ENCODE measurements at regions not wholly inside any gene's neighbourhood (a gene's known extent, or its start where the extent isn't known, plus 50 kb on each side); places are given as distances from the start of the nearest gene placed in this dataset.

- Mint-ChIP-seq H3K27ac (no peak overlapping the region), H3K4me1 (no peaks in the 10 kb centered on the region), H3K36me3 (ENCODE audit: low read depth) (no peaks in the 10 kb centered on the region), H3K4me3 (no peak overlapping the region), H3K27me3 (no peaks in the 10 kb centered on the region), H3K9me3 (ENCODE audit: low read depth) (peaks cover 8% of the 10 kb centered on the region)
- DNase-seq (no peak), ATAC-seq (no peak)
- ChIA-PET POLR2A (no interaction called here), CTCF (interaction anchor here (0.6 kb wide), 1 partner anchor 20 kb away, joined by 3 read pairs; no protein-coding TSS in a partner anchor)
- intact Hi-C loops (cut with DNase I, micrococcal nuclease) = no loop called here
Observed at GRCh38 chr3:148528024-148528423, 169.7 kb upstream of the AGTR1 start.

GRCh38 chr3:148531836-148532235, 165.9 kb upstream of the AGTR1 start:
- no peak overlapping the region for H3K27ac Mint-ChIP-seq
- intact Hi-C loops (cut with DNase I, micrococcal nuclease) = no loop called here
- no peak for ATAC-seq
- no peaks in the 10 kb centered on the region for H3K27me3 Mint-ChIP-seq
- CTCF ChIA-PET = no interaction called here
- no peaks in the 10 kb centered on the region for H3K36me3 Mint-ChIP-seq (ENCODE audit: low read depth)
- DNase-seq = no peak
- H3K4me3 Mint-ChIP-seq = no peak overlapping the region
- POLR2A ChIA-PET = no interaction called here
- peaks cover 2% of the 10 kb centered on the region for H3K9me3 Mint-ChIP-seq (ENCODE audit: low read depth)
- H3K4me1 Mint-ChIP-seq = no peaks in the 10 kb centered on the region

- no peak for DNase-seq
- ChIA-PET CTCF (no interaction called here), POLR2A (no interaction called here)
- ATAC-seq = no peak
- Mint-ChIP-seq H3K27me3 (no peaks in the 10 kb centered on the region), H3K4me3 (no peak overlapping the region), H3K4me1 (no peaks in the 10 kb centered on the region), H3K36me3 (ENCODE audit: low read depth) (no peaks in the 10 kb centered on the region), H3K9me3 (ENCODE audit: low read depth) (peaks cover 2% of the 10 kb centered on the region), H3K27ac (no peak overlapping the region)
- intact Hi-C loops (cut with DNase I, micrococcal nuclease) = no loop called here
Observed at GRCh38 chr3:148532326-148532725, 165.4 kb upstream of the AGTR1 start.

DNA sequence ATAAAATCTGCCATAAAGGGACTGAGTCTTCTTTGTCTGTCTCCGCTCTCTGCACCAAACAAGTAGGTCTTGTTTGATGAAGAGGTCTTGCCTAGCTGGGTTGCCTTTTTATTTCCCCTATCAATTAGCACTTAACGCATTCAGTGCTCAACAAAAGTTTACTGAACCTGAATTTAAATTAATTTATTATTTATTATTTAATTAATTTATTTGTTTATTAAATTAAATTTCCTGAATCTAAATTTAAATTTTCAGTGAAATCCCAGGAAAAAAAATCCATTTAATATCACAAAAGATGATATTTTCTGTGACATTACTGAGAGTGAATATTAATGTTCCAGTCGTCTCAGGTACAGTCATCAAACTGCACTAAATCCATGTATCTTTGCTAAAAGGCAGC, 164.9 kb upstream of the AGTR1 start:
- ATAC-seq = no peak
- no peaks in the 10 kb centered on the region for H3K36me3 Mint-ChIP-seq (ENCODE audit: low read depth)
- no peak for DNase-seq
- H3K9me3 Mint-ChIP-seq (ENCODE audit: low read depth) = peaks cover 2% of the 10 kb centered on the region
- no peak overlapping the region for H3K27ac Mint-ChIP-seq
- CTCF ChIA-PET = no interaction called here
- no peak overlapping the region for H3K4me3 Mint-ChIP-seq
- H3K27me3 Mint-ChIP-seq = no peaks in the 10 kb centered on the region
- H3K4me1 Mint-ChIP-seq = no peaks in the 10 kb centered on the region
- intact Hi-C loops (cut with DNase I, micrococcal nuclease) = no loop called here
- POLR2A ChIA-PET = no interaction called here

GRCh38 chr3:148534089-148534988, 163.4 kb upstream of the AGTR1 start:
- Mint-ChIP-seq H3K36me3 (ENCODE audit: low read depth) (no peaks in the 10 kb centered on the region), H3K4me3 (no peak overlapping the region), H3K27me3 (no peaks in the 10 kb centered on the region), H3K4me1 (no peaks in the 10 kb centered on the region), H3K27ac (no peak overlapping the region), H3K9me3 (ENCODE audit: low read depth) (no peaks in the 10 kb centered on the region)
- DNase-seq = no peak
- POLR2A ChIA-PET = no interaction called here
- CTCF ChIA-PET = interaction anchor here (0.7 to 1.1 kb wide), 2 partner anchors 13 to 19 kb away, joined by 3 read pairs; no protein-coding TSS in a partner anchor
- no peak for ATAC-seq
- intact Hi-C loops (cut with DNase I, micrococcal nuclease) = no loop called here

GRCh38 chr3:148535001-148535400, 162.7 kb upstream of the AGTR1 start:
- Mint-ChIP-seq H3K9me3 (ENCODE audit: low read depth) (no peaks in the 10 kb centered on the region), H3K4me1 (no peaks in the 10 kb centered on the region), H3K4me3 (no peak overlapping the region), H3K36me3 (ENCODE audit: low read depth) (no peaks in the 10 kb centered on the region), H3K27ac (no peak overlapping the region), H3K27me3 (no peaks in the 10 kb centered on the region)
- intact Hi-C loops (cut with DNase I, micrococcal nuclease) = no loop called here
- no peak for DNase-seq
- ATAC-seq = no peak
- ChIA-PET CTCF (interaction anchor here (1.1 kb wide), 1 partner anchor 19 kb away, joined by 3 read pairs; no protein-coding TSS in a partner anchor), POLR2A (no interaction called here)

- Mint-ChIP-seq H3K27me3 (no peaks in the 10 kb centered on the region), H3K4me1 (no peaks in the 10 kb centered on the region), H3K27ac (no peak overlapping the region), H3K9me3 (ENCODE audit: low read depth) (peaks cover 2% of the 10 kb centered on the region), H3K4me3 (no peak overlapping the region), H3K36me3 (ENCODE audit: low read depth) (no peaks in the 10 kb centered on the region)
- intact Hi-C loops (cut with DNase I, micrococcal nuclease) = no loop called here
- DNase-seq = no peak
- POLR2A ChIA-PET = no interaction called here
- CTCF ChIA-PET = no interaction called here
- ATAC-seq = no peak
Observed at GRCh38 chr3:148540266-148540665, 157.4 kb upstream of the AGTR1 start.

GRCh38 chr3:148540851-148541250, 156.9 kb upstream of the AGTR1 start:
- DNase-seq (no peak), ATAC-seq (no peak)
- intact Hi-C loops (cut with DNase I, micrococcal nuclease) = no loop called here
- Mint-ChIP-seq H3K4me3 (no peak overlapping the region), H3K36me3 (ENCODE audit: low read depth) (no peaks in the 10 kb centered on the region), H3K27ac (no peak overlapping the region), H3K4me1 (no peaks in the 10 kb centered on the region), H3K27me3 (no peaks in the 10 kb centered on the region), H3K9me3 (ENCODE audit: low read depth) (peaks cover 2% of the 10 kb centered on the region)
- ChIA-PET POLR2A (no interaction called here), CTCF (no interaction called here)

DNA sequence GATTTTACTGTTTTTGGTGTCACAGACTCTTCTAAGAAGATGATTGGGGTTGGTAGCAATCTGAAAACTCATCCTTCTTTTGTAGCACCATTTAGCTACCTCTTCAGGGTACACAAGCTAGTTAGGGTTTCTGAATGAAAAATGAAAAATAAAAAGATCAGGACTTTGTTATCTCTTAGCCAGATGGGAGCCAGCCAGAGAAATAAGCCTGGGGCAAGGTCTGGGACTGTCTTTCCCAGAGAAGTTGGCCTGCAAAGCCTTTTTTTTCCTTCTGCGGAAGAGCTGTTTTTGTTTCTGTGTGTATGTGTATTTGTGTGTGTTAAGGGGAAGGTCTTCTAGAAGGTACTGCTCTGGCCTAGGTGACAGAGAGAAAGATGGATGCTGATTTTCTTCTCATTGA, 150.7 kb upstream of the AGTR1 start:
- peaks cover 2% of the 10 kb centered on the region for H3K9me3 Mint-ChIP-seq (ENCODE audit: low read depth)
- POLR2A ChIA-PET = no interaction called here
- CTCF ChIA-PET = interaction anchor here (1.0 to 1.7 kb wide), 2 partner anchors 9 to 13 kb away, joined by 3 to 4 read pairs; no protein-coding TSS in a partner anchor
- DNase-seq = no peak
- H3K27ac Mint-ChIP-seq = no peak overlapping the region
- no peaks in the 10 kb centered on the region for H3K4me1 Mint-ChIP-seq
- no peak overlapping the region for H3K4me3 Mint-ChIP-seq
- H3K36me3 Mint-ChIP-seq (ENCODE audit: low read depth) = no peaks in the 10 kb centered on the region
- H3K27me3 Mint-ChIP-seq = no peaks in the 10 kb centered on the region
- no peak for ATAC-seq
- intact Hi-C loops (cut with DNase I, micrococcal nuclease) = no loop called here

GRCh38 chr3:148551767-148552260, 145.9 kb upstream of the AGTR1 start:
- intact Hi-C loops (cut with DNase I, micrococcal nuclease) = no loop called here
- ChIA-PET POLR2A (no interaction called here), CTCF (no interaction called here)
- Mint-ChIP-seq H3K4me3 (no peak overlapping the region), H3K27me3 (no peaks in the 10 kb centered on the region), H3K9me3 (ENCODE audit: low read depth) (no peaks in the 10 kb centered on the region), H3K27ac (no peak overlapping the region), H3K4me1 (no peaks in the 10 kb centered on the region), H3K36me3 (ENCODE audit: low read depth) (no peaks in the 10 kb centered on the region)
- no peak for ATAC-seq
- no peak for DNase-seq

GRCh38 chr3:148554367-148554766, 143.3 kb upstream of the AGTR1 start:
- Mint-ChIP-seq H3K4me3 (no peak overlapping the region), H3K36me3 (ENCODE audit: low read depth) (no peaks in the 10 kb centered on the region), H3K27ac (no peak overlapping the region), H3K27me3 (no peaks in the 10 kb centered on the region), H3K9me3 (ENCODE audit: low read depth) (no peaks in the 10 kb centered on the region), H3K4me1 (no peaks in the 10 kb centered on the region)
- ATAC-seq (no peak), DNase-seq (no peak)
- intact Hi-C loops (cut with DNase I, micrococcal nuclease) = no loop called here
- ChIA-PET CTCF (no interaction called here), POLR2A (no interaction called here)

DNA sequence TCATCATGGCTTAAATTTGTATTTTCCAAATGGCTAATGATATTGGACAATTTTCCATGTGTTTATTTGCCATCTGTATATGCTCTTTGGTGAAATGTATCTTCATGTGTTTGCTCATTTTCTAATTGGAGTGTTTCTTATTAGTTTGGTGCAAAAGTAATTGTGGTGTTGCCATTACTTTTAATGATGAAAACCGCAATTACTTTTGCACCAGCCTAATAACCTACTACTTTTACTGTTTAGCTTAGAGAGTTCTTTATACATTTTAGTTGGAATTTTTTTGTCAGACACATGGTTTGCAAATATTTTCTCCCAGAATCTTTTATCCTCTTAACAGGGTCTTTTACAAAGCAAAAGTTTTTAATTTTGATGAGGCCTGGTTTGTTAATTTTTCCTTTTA, 141.0 kb upstream of the AGTR1 start:
- ChIA-PET POLR2A (no interaction called here), CTCF (no interaction called here)
- Mint-ChIP-seq H3K4me1 (no peaks in the 10 kb centered on the region), H3K27me3 (no peaks in the 10 kb centered on the region), H3K36me3 (ENCODE audit: low read depth) (no peaks in the 10 kb centered on the region), H3K4me3 (no peak overlapping the region), H3K27ac (no peak overlapping the region), H3K9me3 (ENCODE audit: low read depth) (no peaks in the 10 kb centered on the region)
- DNase-seq (no peak), ATAC-seq (no peak)
- intact Hi-C loops (cut with DNase I, micrococcal nuclease) = no loop called here

All from activated CD4-positive, alpha-beta T cell treated with anti-CD3 and anti-CD28 coated beads for 36 hours (primary cell).